ENCODE measurements at regions not wholly inside any gene's neighbourhood (a gene's known extent, or its start where the extent isn't known, plus 50 kb on each side); places are given as distances from the start of the nearest gene placed in this dataset.

DNA sequence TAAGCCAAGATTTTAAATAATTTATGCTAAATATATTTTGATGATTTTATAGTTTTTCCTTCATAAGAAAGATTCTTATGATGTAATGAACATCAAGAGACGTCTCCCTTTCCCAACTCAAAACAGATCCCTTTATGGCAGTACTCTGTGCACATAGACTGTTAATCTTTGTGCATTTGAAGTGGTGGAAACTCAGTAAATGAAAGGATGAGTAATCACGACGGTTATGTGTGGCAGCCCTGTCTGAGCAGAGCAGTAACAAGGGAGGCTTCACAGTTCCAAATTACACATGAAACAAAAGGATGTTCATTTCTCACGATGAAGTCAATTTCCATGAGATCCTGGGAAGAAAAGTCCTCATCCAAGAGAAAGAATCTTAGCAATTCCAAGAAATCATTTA lies 498.1 kb downstream of the KLF5 start:
- Histone ChIP-seq H3K4me1 (ENCODE audit: control insufficient read depth in 1 of 2, low read depth in 2 of 2) (no peaks in the 10 kb centered on the region), H3K27me3 (replicated peaks; ENCODE audit: insufficient read depth) (no peaks in the 10 kb centered on the region), H3K4me3 (no peak overlapping the region), H3K27ac (no peak overlapping the region), H3K36me3 (no peaks in the 10 kb centered on the region), H3K9me3 (no peaks in the 10 kb centered on the region)
- TF ChIP-seq, protein P1, sequence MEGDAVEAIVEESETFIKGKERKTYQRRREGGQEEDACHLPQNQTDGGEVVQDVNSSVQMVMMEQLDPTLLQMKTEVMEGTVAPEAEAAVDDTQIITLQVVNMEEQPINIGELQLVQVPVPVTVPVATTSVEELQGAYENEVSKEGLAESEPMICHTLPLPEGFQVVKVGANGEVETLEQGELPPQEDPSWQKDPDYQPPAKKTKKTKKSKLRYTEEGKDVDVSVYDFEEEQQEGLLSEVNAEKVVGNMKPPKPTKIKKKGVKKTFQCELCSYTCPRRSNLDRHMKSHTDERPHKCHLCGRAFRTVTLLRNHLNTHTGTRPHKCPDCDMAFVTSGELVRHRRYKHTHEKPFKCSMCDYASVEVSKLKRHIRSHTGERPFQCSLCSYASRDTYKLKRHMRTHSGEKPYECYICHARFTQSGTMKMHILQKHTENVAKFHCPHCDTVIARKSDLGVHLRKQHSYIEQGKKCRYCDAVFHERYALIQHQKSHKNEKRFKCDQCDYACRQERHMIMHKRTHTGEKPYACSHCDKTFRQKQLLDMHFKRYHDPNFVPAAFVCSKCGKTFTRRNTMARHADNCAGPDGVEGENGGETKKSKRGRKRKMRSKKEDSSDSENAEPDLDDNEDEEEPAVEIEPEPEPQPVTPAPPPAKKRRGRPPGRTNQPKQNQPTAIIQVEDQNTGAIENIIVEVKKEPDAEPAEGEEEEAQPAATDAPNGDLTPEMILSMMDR (IDR thresholded peaks at IDR 0.05), result no peak
- ATAC-seq (ENCODE audit: insufficient number of reproducible peaks, low FRiP score, low read depth), result no peak
- no peak for DNase-seq (ENCODE audit: low spot score)

DNA sequence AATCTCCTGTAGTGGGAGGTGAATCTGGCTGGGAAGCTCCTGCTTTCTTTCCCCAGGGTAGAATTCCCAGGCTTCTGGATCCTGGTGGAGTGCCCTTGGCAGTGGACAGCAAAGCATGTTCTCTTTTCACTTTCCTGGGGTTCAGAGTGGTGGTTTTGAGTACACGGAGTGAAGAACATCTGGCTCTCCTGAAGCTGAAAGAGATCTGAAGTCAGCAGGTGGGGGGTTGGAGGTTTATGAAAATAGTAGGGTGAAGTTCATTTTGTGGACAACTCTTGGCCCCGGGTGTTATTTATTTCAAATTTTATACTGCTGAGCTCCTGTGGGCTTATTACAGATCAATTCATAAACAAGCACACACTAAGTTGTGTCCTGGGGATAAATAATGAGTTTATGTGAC lies 497.3 kb downstream of the KLF5 start:
- Histone ChIP-seq H3K4me3 (no peak overlapping the region), H3K36me3 (no peaks in the 10 kb centered on the region), H3K27me3 (replicated peaks; ENCODE audit: insufficient read depth) (no peaks in the 10 kb centered on the region), H3K27ac (no peak overlapping the region), H3K9me3 (no peaks in the 10 kb centered on the region), H3K4me1 (ENCODE audit: control insufficient read depth in 1 of 2, low read depth in 2 of 2) (no peaks in the 10 kb centered on the region)
- no peak for ATAC-seq (ENCODE audit: insufficient number of reproducible peaks, low FRiP score, low read depth)
- TF ChIP-seq, protein P1 (IDR thresholded peaks at IDR 0.05), result no peak
- DNase-seq (ENCODE audit: low spot score), result no peak

DNA sequence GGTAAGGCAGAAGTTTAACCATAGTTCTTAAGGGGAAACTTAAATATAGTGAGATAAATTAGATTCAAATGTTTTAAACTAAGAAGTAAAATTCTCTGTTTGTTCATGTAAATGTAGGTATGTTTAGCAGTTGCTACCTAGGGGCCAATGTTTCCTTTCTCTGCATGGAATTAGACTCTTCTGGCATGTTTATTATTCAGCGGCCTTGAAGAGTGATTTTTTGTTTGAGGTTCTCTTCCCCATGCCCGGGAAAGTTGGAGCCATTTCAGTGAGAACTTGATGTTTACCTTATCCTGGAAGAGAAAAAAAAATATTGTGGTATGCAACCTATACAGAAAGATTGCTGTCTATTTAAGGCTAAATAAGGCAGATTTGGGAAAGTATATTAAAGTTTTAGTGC lies 492.9 kb downstream of the KLF5 start:
- H3K36me3 ChIP-seq, result no peaks in the 10 kb centered on the region

DNA sequence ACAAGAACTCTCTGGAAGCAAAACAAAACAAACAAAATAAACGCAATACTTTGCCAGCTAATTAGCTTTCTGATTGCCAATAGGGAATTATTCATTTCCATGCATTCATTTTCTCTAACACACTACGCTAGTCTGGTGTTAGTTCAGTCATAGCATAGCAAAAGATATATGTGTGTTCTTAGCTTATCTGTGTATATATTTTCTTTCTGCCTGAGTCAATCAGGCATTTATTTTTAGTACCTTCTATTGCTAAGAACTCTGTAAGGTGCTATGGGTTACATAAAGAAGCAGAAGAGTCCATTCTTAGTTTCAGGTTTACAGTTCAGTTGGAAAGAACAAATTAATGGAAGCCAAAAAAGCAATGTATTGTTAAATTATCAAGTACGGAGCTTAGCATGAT lies 490.9 kb downstream of the KLF5 start:
- ATAC-seq (ENCODE audit: insufficient number of reproducible peaks, low FRiP score, low read depth), result no peak
- no peak for DNase-seq (ENCODE audit: low spot score)
- Histone ChIP-seq H3K36me3 (no peaks in the 10 kb centered on the region), H3K27ac (no peak overlapping the region), H3K27me3 (replicated peaks; ENCODE audit: insufficient read depth) (no peaks in the 10 kb centered on the region), H3K9me3 (no peaks in the 10 kb centered on the region), H3K4me1 (ENCODE audit: control insufficient read depth in 1 of 2, low read depth in 2 of 2) (no peaks in the 10 kb centered on the region), H3K4me3 (no peak overlapping the region)
- TF ChIP-seq, protein P1 (IDR thresholded peaks at IDR 0.05), result no peak

More for the DNA sequence above, 492.9 kb downstream of the KLF5 start:
- no peak for DNase-seq (ENCODE audit: low spot score)
- TF ChIP-seq, protein P1 (IDR thresholded peaks at IDR 0.05), result no peak
- no peak for ATAC-seq (ENCODE audit: insufficient number of reproducible peaks, low FRiP score, low read depth)
- no peaks in the 10 kb centered on the region for H3K27me3 ChIP-seq (replicated peaks; ENCODE audit: insufficient read depth)
- H3K4me1 ChIP-seq (ENCODE audit: control insufficient read depth in 1 of 2, low read depth in 2 of 2), result no peaks in the 10 kb centered on the region
- H3K4me3 ChIP-seq, result no peak overlapping the region
- no peaks in the 10 kb centered on the region for H3K9me3 ChIP-seq
- no peak overlapping the region for H3K27ac ChIP-seq

DNA sequence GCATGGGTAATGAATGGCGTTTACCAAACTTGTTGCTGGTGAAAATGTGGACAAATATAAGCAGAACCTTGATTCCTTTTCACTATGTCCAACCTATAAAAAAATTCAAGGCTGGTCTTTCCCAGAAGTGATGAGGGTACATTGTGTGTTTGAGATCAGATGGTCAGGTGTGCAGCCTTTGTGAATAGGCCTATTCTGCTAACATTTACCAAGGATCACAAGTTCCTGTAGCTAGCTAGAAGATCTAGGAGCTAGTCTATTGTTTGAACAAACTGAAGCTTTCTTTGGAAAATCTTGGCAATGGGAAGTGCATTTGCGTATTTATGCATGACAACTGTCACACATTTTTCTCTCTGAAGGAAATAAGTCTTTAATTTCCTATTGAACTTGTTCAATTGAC lies 489.6 kb downstream of the KLF5 start:
- no peak overlapping the region for H3K27ac ChIP-seq
- TF ChIP-seq, protein P1 (IDR thresholded peaks at IDR 0.05), result no peak
- H3K36me3 ChIP-seq, result no peaks in the 10 kb centered on the region
- no peak overlapping the region for H3K4me3 ChIP-seq
- H3K9me3 ChIP-seq, result no peaks in the 10 kb centered on the region
- no peaks in the 10 kb centered on the region for H3K27me3 ChIP-seq (replicated peaks; ENCODE audit: insufficient read depth)
- no peak for DNase-seq (ENCODE audit: low spot score)
- no peak for ATAC-seq (ENCODE audit: insufficient number of reproducible peaks, low FRiP score, low read depth)
- H3K4me1 ChIP-seq (ENCODE audit: control insufficient read depth in 1 of 2, low read depth in 2 of 2), result no peaks in the 10 kb centered on the region
